ENCODE measurements at regions not wholly inside any gene's neighbourhood (a gene's known extent, or its start where the extent isn't known, plus 50 kb on each side); places are given as distances from the start of the nearest gene placed in this dataset.

- no peak overlapping the region for H3K4me3 ChIP-seq (ENCODE audit: low read length, poor library complexity, severe bottlenecking)
- no peaks in the 10 kb centered on the region for H3K27me3 ChIP-seq (ENCODE audit: insufficient read depth, low read length, poor library complexity, severe bottlenecking)
- H3K9ac ChIP-seq (ENCODE audit: low read depth, low read length, poor library complexity, severe bottlenecking), result no peak overlapping the region
- no peaks in the 10 kb centered on the region for H3K9me2 ChIP-seq (replicated peaks; ENCODE audit: low read depth, low read length)
- H3F3A ChIP-seq (ENCODE audit: low read depth), result no peaks in the 10 kb centered on the region
- H3K9me3 ChIP-seq (ENCODE audit: insufficient read depth, low read depth, low read length), result no peaks in the 10 kb centered on the region
- H4K20me1 ChIP-seq (ENCODE audit: insufficient read depth, low read length, poor library complexity, severe bottlenecking), result no peaks in the 10 kb centered on the region
- H3K79me2 ChIP-seq (ENCODE audit: insufficient read depth, low read length), result no peaks in the 10 kb centered on the region
- no peaks in the 10 kb centered on the region for H3K4me1 ChIP-seq (ENCODE audit: insufficient read depth, low read length, poor library complexity, severe bottlenecking)
- no peaks in the 10 kb centered on the region for H3K36me3 ChIP-seq (ENCODE audit: insufficient read depth, low read length)
- H2AFZ ChIP-seq (ENCODE audit: low read length), result no peak overlapping the region
- H3K4me2 ChIP-seq (ENCODE audit: low read depth, low read length, poor library complexity, severe bottlenecking), result no peak overlapping the region
- no peak for TF ChIP-seq CTCF (conservative IDR thresholded peaks at IDR 0.05; ENCODE audit: low read length)
- TF ChIP-seq EZH2phosphoT487 (IDR thresholded peaks at IDR 0.05; ENCODE audit: borderline replicate concordance), result no peak
Measured at GRCh38 chr5:60485361-60485760, 214.6 kb downstream of the DEPDC1B start.

- Histone ChIP-seq H3K4me1 (ENCODE audit: insufficient read depth, low read length, poor library complexity, severe bottlenecking) (no peaks in the 10 kb centered on the region), H3K27me3 (ENCODE audit: insufficient read depth, low read length, poor library complexity, severe bottlenecking) (no peaks in the 10 kb centered on the region), H4K20me1 (ENCODE audit: insufficient read depth, low read length, poor library complexity, severe bottlenecking) (no peaks in the 10 kb centered on the region), H3K4me3 (ENCODE audit: low read length, poor library complexity, severe bottlenecking) (no peak overlapping the region), H3K9me2 (replicated peaks; ENCODE audit: low read depth, low read length) (no peaks in the 10 kb centered on the region), H3K9me3 (ENCODE audit: insufficient read depth, low read depth, low read length) (no peaks in the 10 kb centered on the region), H2AFZ (ENCODE audit: low read length) (no peak overlapping the region), H3K79me2 (ENCODE audit: insufficient read depth, low read length) (no peaks in the 10 kb centered on the region), H3K36me3 (ENCODE audit: insufficient read depth, low read length) (no peaks in the 10 kb centered on the region), H3K4me2 (ENCODE audit: low read depth, low read length, poor library complexity, severe bottlenecking) (no peak overlapping the region), H3K9ac (ENCODE audit: low read depth, low read length, poor library complexity, severe bottlenecking) (no peak overlapping the region), H3F3A (ENCODE audit: low read depth) (no peaks in the 10 kb centered on the region)
- TF ChIP-seq CTCF (conservative IDR thresholded peaks at IDR 0.05; ENCODE audit: low read length), result no peak
- no peak for TF ChIP-seq EZH2phosphoT487 (IDR thresholded peaks at IDR 0.05; ENCODE audit: borderline replicate concordance)
Measured at GRCh38 chr5:60483050-60483449, 216.9 kb downstream of the DEPDC1B start.

- H3K36me3 ChIP-seq (ENCODE audit: insufficient read depth, low read length), result no peaks in the 10 kb centered on the region
- no peaks in the 10 kb centered on the region for H3F3A ChIP-seq (ENCODE audit: low read depth)
- no peak overlapping the region for H3K4me2 ChIP-seq (ENCODE audit: low read depth, low read length, poor library complexity, severe bottlenecking)
- H4K20me1 ChIP-seq (ENCODE audit: insufficient read depth, low read length, poor library complexity, severe bottlenecking), result no peaks in the 10 kb centered on the region
- no peak overlapping the region for H3K9ac ChIP-seq (ENCODE audit: low read depth, low read length, poor library complexity, severe bottlenecking)
- no peaks in the 10 kb centered on the region for H3K79me2 ChIP-seq (ENCODE audit: insufficient read depth, low read length)
- H3K4me3 ChIP-seq (ENCODE audit: low read length, poor library complexity, severe bottlenecking), result no peak overlapping the region
- H2AFZ ChIP-seq (ENCODE audit: low read length), result 0 out of 2 replicates have a peak overlapping the region, but pooled peaks have one; percentile 31
- no peak for TF ChIP-seq EZH2phosphoT487 (IDR thresholded peaks at IDR 0.05; ENCODE audit: borderline replicate concordance)
- no peak for TF ChIP-seq CTCF (conservative IDR thresholded peaks at IDR 0.05; ENCODE audit: low read length)
- no peaks in the 10 kb centered on the region for H3K9me2 ChIP-seq (replicated peaks; ENCODE audit: low read depth, low read length)
- no peaks in the 10 kb centered on the region for H3K4me1 ChIP-seq (ENCODE audit: insufficient read depth, low read length, poor library complexity, severe bottlenecking)
- H3K27me3 ChIP-seq (ENCODE audit: insufficient read depth, low read length, poor library complexity, severe bottlenecking), result no peaks in the 10 kb centered on the region
- H3K9me3 ChIP-seq (ENCODE audit: insufficient read depth, low read depth, low read length), result no peaks in the 10 kb centered on the region
Measured at GRCh38 chr5:60482301-60482700, 217.7 kb downstream of the DEPDC1B start.

All from Loucy (cell line).